Right atrium auricular region (tissue), 2 donors: ENCODE measurements at regions not wholly inside any gene's neighbourhood (a gene's known extent, or its start where the extent isn't known, plus 50 kb on each side); places are given as distances from the start of the nearest gene placed in this dataset.

ENCODE experiments used
- DNase-seq: peaks from one replicate; pipeline ENCODE4 v3.0.0-alpha.2; 2019; ENCODE audit warnings: low spot score
- H3K27ac ChIP-seq, 2 donors: fragments of 200-600 bp; sonication (generic); 1 replicate in 1 of 2; 2 replicates in 1 of 2; pipeline ENCODE4 v1.5.1; 2016 to 2019
- H3K27me3 ChIP-seq, 2 donors: fragments of 200-600 bp; sonication (generic); one replicate each; pipeline versions ENCODE4 v1.5.1 to v1.6.0; 2017 to 2019
- H3K36me3 ChIP-seq: fragments of 200-600 bp; sonication (generic); one replicate; pipeline ENCODE4 v1.5.1; 2016
- H3K4me1 ChIP-seq, 2 donors: fragments of 200-600 bp; sonication (generic); one replicate each; pipeline versions ENCODE4 v1.5.1 to v1.6.0; 2017 to 2019
- H3K4me3 ChIP-seq, 2 donors: fragments of 200-600 bp; sonication (generic); 1 replicate in 1 of 2; 2 replicates in 1 of 2; pipeline ENCODE4 v1.5.1; 2017 to 2019; ENCODE audit warnings: mild to moderate bottlenecking in 1 of 2, moderate library complexity in 1 of 2
- H3K9me3 ChIP-seq, 2 donors: fragments of 200-600 bp; sonication (generic); one replicate each; pipeline ENCODE4 v1.5.1; 2019
- CTCF ChIP-seq, 2 donors: fragments of 200-600 bp; sonication (generic); IDR thresholded peaks; one replicate each; pipeline ENCODE4 v1.5.1; 2019; ENCODE audit warnings: antibody characterized with exemption in 2 of 2

GRCh38 chr3:31450345-31450744, 82.4 kb upstream of the STT3B start:
- no peak overlapping the region for H3K27ac ChIP-seq
- no peak overlapping the region for H3K4me3 ChIP-seq
- H3K4me1 ChIP-seq = no peaks in the 10 kb centered on the region
- TF ChIP-seq CTCF (IDR thresholded peaks at IDR 0.05) = no peak
- no peak for DNase-seq
- H3K9me3 ChIP-seq = peaks cover 0 to 6% of the 10 kb centered on the region in 2 donors
- no peaks in the 10 kb centered on the region for H3K27me3 ChIP-seq
- H3K36me3 ChIP-seq = no peaks in the 10 kb centered on the region

DNA sequence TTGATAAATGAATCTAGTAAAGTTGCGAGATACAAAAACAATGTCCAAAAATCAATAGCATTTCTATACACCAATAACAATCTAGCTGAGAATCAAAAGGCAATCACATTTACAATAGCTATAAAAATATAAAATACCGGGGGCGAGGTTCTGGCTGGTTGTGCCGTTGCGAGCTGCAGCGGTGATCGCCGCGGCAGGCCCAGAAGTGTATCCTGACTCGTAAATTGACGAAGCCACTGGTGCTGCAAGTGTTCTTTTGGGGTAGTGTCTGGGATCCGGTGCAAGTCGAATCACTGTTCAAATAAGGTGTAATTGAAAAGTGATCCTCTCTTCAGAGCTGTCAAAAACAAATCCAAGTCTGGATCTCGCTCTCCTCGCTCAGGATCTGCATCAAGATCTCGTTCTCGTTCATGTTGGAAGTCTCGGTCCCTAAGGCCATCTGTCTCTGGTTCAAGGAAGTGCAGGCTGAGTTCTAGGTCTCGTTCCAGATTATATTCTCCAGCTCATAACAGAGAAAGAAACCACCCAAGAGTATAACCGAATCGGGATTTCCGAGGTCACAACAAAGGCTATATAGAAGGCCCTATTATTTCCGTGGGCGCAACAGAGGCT, 80.1 kb upstream of the STT3B start:
- Histone ChIP-seq H3K36me3 (no peaks in the 10 kb centered on the region), H3K9me3 (peaks cover 0 to 8% of the 10 kb centered on the region in 2 donors), H3K4me3 (no peak overlapping the region), H3K4me1 (no peaks in the 10 kb centered on the region), H3K27ac (no peak overlapping the region), H3K27me3 (no peaks in the 10 kb centered on the region)
- no peak for TF ChIP-seq CTCF (IDR thresholded peaks at IDR 0.05)
- no peak for DNase-seq

GRCh38 chr3:31453430-31453829, 79.3 kb upstream of the STT3B start:
- H3K9me3 ChIP-seq = peaks cover 0 to 9% of the 10 kb centered on the region in 2 donors
- H3K27me3 ChIP-seq = no peaks in the 10 kb centered on the region
- H3K36me3 ChIP-seq = no peaks in the 10 kb centered on the region
- TF ChIP-seq CTCF (IDR thresholded peaks at IDR 0.05) = no peak
- DNase-seq = no peak
- no peak overlapping the region for H3K27ac ChIP-seq
- H3K4me3 ChIP-seq = no peak overlapping the region
- H3K4me1 ChIP-seq = no peaks in the 10 kb centered on the region

DNA sequence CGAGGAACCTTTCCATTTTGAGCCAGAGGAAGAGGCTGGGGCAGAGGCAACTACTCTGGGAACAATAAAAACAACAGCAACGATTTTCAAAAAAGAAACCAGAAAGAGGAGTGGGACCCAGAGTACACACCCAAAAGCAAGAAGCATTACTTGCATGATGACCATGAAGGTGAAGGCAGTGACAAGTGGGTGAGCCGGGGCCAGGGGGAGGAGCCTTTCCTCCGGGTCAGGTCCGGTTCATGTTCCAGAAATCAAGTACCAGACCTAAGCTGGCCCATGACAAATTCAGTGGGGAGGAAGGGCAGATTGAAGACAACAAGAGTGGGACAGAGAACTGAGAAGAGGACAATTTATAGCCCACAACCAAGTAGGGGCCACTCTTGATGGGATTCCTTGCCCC, 77.2 kb upstream of the STT3B start:
- TF ChIP-seq CTCF (IDR thresholded peaks at IDR 0.05) = no peak
- no peaks in the 10 kb centered on the region for H3K27me3 ChIP-seq
- no peak for DNase-seq
- no peaks in the 10 kb centered on the region for H3K36me3 ChIP-seq
- H3K4me3 ChIP-seq = no peak overlapping the region
- peaks cover 0 to 4% of the 10 kb centered on the region in 2 donors for H3K9me3 ChIP-seq
- no peaks in the 10 kb centered on the region for H3K4me1 ChIP-seq
- H3K27ac ChIP-seq = no peak overlapping the region

DNA sequence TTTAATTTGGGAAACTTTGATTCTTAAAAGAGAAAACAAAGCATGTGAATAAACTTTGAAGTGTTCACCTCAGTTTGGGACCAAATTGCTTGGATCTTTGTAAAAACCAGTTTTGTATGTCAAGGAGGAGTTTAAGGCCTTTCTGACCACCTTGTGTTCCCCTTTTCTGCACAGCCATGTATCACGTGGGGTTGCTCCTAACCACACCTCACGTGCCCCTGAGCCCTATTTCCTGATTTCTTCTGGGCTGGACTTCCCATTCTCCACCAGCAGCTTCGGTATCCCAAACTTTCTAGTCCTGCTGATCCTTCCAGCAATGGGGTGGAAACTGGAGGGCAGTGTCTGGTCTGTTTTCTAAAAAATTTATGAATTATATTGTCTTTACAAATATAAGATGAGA, 76.4 kb upstream of the STT3B start:
- Histone ChIP-seq H3K36me3 (no peaks in the 10 kb centered on the region), H3K27ac (no peak overlapping the region), H3K27me3 (no peaks in the 10 kb centered on the region), H3K9me3 (peaks cover 0 to 4% of the 10 kb centered on the region in 2 donors), H3K4me3 (no peak overlapping the region), H3K4me1 (no peaks in the 10 kb centered on the region)
- no peak for DNase-seq
- no peak for TF ChIP-seq CTCF (IDR thresholded peaks at IDR 0.05)

DNA sequence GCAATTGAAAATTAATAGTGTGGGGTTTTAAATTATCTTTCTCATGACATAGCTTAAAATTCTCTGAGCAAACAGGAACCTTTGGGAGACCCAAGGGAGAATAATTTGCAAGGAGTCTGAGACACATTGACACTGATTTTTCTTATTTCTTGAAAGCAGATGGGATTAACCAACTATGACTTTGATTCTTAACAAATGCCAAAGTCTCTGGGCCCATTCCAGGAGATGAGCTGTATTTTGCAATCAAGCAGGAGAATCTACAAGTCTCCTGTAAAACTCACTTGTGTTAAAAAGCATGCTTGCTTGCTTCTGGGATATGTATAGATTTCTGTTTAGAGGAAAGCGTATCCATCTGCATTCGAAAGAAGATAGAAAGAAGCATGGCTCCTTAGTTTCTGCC, 71.3 kb upstream of the STT3B start:
- Histone ChIP-seq H3K9me3 (peaks cover 0 to 4% of the 10 kb centered on the region in 2 donors), H3K4me3 (no peak overlapping the region), H3K27ac (no peak overlapping the region), H3K36me3 (no peaks in the 10 kb centered on the region), H3K4me1 (no peaks in the 10 kb centered on the region), H3K27me3 (no peaks in the 10 kb centered on the region)
- no peak for DNase-seq
- no peak for TF ChIP-seq CTCF (IDR thresholded peaks at IDR 0.05)
